ENCODE measurements at regions not wholly inside any gene's neighbourhood (a gene's known extent, or its start where the extent isn't known, plus 50 kb on each side); places are given as distances from the start of the nearest gene placed in this dataset.
A peak's percentile ranks its signal among the peaks of the same experiment; 100 is the strongest.

DNA sequence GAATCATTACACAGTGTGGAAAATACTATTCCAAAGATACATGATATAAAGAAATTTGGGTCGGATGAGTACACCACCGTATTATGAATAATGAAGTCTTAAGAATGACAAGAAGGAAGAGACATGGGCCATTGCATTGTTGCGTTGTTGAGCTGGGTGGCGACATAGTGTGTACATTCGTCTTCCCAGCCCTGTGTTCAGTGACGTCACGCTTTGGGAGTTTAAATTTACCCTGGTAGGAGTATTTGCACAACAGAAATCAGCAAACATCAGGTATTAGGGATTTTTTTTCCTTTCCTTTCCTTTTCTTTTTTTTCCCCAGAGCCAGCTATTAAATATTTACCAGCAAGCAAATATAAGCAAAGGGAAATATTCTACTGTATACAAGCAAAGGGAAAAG is 347.2 kb upstream of the NETO1 start:
- no peak overlapping the region for H3K4me3 Mint-ChIP-seq (ENCODE audit: unreplicated experiment)
- TF ChIP-seq, protein P1, sequence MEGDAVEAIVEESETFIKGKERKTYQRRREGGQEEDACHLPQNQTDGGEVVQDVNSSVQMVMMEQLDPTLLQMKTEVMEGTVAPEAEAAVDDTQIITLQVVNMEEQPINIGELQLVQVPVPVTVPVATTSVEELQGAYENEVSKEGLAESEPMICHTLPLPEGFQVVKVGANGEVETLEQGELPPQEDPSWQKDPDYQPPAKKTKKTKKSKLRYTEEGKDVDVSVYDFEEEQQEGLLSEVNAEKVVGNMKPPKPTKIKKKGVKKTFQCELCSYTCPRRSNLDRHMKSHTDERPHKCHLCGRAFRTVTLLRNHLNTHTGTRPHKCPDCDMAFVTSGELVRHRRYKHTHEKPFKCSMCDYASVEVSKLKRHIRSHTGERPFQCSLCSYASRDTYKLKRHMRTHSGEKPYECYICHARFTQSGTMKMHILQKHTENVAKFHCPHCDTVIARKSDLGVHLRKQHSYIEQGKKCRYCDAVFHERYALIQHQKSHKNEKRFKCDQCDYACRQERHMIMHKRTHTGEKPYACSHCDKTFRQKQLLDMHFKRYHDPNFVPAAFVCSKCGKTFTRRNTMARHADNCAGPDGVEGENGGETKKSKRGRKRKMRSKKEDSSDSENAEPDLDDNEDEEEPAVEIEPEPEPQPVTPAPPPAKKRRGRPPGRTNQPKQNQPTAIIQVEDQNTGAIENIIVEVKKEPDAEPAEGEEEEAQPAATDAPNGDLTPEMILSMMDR (IDR thresholded peaks at IDR 0.05; ENCODE audit: unreplicated experiment) = no peak
- ChIA-PET CTCF (no interaction called here), POLR2A (no interaction called here)
- H3K9me3 Mint-ChIP-seq (ENCODE audit: unreplicated experiment) = peaks cover 35% of the 10 kb centered on the region
- no TSS peak for BruUV-seq (replicated peaks)
- H3K27ac Mint-ChIP-seq (ENCODE audit: low read depth, unreplicated experiment) = no peak overlapping the region
- H3K36me3 Mint-ChIP-seq (ENCODE audit: insufficient read depth, unreplicated experiment) = peaks cover 7% of the 10 kb centered on the region
- no peaks in the 10 kb centered on the region for H3K27me3 Mint-ChIP-seq (ENCODE audit: insufficient read depth, unreplicated experiment)
- intact Hi-C loops (cut with micrococcal nuclease) = no loop called here
- H3K4me1 Mint-ChIP-seq (ENCODE audit: insufficient read depth, unreplicated experiment) = no peaks in the 10 kb centered on the region
- no peak for DNase-seq (ENCODE audit: unreplicated experiment)

DNA sequence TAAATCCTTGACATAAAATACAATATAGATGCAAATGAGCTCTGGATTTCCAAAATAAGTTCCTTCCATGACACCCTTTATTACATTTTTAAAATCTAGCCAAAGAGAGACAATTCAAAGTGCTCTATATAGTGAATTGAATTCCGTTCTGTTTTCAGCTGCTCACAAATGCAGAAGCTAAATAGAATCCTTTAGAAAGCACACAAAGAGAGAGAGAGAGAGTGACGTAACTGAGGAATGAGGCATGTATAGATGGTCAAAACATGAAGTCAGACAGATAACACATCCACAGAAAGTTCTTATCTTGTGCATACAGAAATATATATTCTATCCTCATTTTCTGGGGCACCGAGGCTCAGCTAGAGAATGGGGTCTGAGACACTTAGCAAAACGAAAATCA is 344.7 kb upstream of the NETO1 start:
- H3K9me3 Mint-ChIP-seq (ENCODE audit: unreplicated experiment) = peaks cover 31% of the 10 kb centered on the region
- intact Hi-C loops (cut with micrococcal nuclease) = no loop called here
- no peaks in the 10 kb centered on the region for H3K27me3 Mint-ChIP-seq (ENCODE audit: insufficient read depth, unreplicated experiment)
- CTCF ChIA-PET = interaction anchor here (0.7 kb wide), 2 partner anchors 420 to 636 kb away, joined by 3 read pairs; no protein-coding TSS in a partner anchor
- no peak for DNase-seq (ENCODE audit: unreplicated experiment)
- peaks cover 7% of the 10 kb centered on the region for H3K36me3 Mint-ChIP-seq (ENCODE audit: insufficient read depth, unreplicated experiment)
- no TSS peak for BruUV-seq (replicated peaks)
- POLR2A ChIA-PET = no interaction called here
- no peak overlapping the region for H3K4me3 Mint-ChIP-seq (ENCODE audit: unreplicated experiment)
- TF ChIP-seq, protein P1 (IDR thresholded peaks at IDR 0.05; ENCODE audit: unreplicated experiment) = no peak
- H3K27ac Mint-ChIP-seq (ENCODE audit: low read depth, unreplicated experiment) = no peak overlapping the region
- H3K4me1 Mint-ChIP-seq (ENCODE audit: insufficient read depth, unreplicated experiment) = no peaks in the 10 kb centered on the region

DNA sequence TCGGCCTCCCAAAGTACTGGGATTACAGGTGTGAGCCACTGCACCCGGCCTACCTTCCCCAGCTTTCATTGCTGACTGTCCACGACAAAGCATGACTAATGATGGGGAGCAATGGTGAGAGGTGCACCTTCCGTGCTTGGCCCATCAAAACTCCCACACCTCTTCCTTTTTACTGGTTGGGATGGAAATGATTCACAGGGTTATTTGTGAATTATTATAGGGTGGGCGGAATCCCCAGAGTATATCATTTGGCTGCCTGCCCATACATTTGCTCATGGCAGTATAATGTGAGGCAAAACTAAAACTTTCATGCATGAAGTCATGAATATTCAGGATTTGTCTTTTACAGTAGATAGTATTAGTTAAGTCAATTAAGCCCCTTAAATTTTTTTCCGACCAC is 334.2 kb upstream of the NETO1 start:
- TF ChIP-seq, protein P1 (IDR thresholded peaks at IDR 0.05; ENCODE audit: unreplicated experiment) = no peak
- POLR2A ChIA-PET = no interaction called here
- no peak overlapping the region for H3K27ac Mint-ChIP-seq (ENCODE audit: low read depth, unreplicated experiment)
- no peak overlapping the region for H3K4me3 Mint-ChIP-seq (ENCODE audit: unreplicated experiment)
- CTCF ChIA-PET = interaction anchor here (0.6 kb wide), 1 partner anchor 501 kb away, joined by 3 read pairs; no protein-coding TSS in a partner anchor
- H3K36me3 Mint-ChIP-seq (ENCODE audit: insufficient read depth, unreplicated experiment) = no peaks in the 10 kb centered on the region
- H3K9me3 Mint-ChIP-seq (ENCODE audit: unreplicated experiment) = no peaks in the 10 kb centered on the region
- intact Hi-C loops (cut with micrococcal nuclease) = no loop called here
- no peaks in the 10 kb centered on the region for H3K27me3 Mint-ChIP-seq (ENCODE audit: insufficient read depth, unreplicated experiment)
- peak; percentile 39 for DNase-seq (ENCODE audit: unreplicated experiment)
- no TSS peak for BruUV-seq (replicated peaks)
- no peaks in the 10 kb centered on the region for H3K4me1 Mint-ChIP-seq (ENCODE audit: insufficient read depth, unreplicated experiment)

DNA sequence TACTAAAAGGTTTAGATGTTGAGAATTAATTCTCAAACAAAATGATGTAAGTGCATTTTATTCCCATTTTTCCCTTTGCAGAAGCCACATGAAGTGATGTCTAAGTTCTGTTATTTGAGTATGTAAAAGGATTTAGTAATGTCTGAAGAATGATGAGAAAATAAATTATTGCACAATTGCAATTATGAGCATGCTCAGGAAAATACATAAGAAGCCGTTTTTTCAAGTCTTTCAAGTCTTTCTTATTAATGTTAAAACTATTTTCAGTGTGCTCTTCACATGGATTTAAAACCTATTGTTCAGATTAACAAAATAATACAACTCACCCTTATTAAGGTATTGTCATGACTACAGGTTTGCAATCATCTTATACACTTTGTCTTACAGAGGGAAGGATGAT is 331.4 kb upstream of the NETO1 start:
- BruUV-seq (replicated peaks) = no TSS peak
- Mint-ChIP-seq H3K4me3 (ENCODE audit: unreplicated experiment) (no peak overlapping the region), H3K27ac (ENCODE audit: low read depth, unreplicated experiment) (no peak overlapping the region), H3K27me3 (ENCODE audit: insufficient read depth, unreplicated experiment) (no peaks in the 10 kb centered on the region), H3K9me3 (ENCODE audit: unreplicated experiment) (no peaks in the 10 kb centered on the region), H3K36me3 (ENCODE audit: insufficient read depth, unreplicated experiment) (no peaks in the 10 kb centered on the region), H3K4me1 (ENCODE audit: insufficient read depth, unreplicated experiment) (no peaks in the 10 kb centered on the region)
- ChIA-PET CTCF (no interaction called here), POLR2A (no interaction called here)
- intact Hi-C loops (cut with micrococcal nuclease) = no loop called here
- peak; percentile 11 for DNase-seq (ENCODE audit: unreplicated experiment)
- TF ChIP-seq, protein P1 (IDR thresholded peaks at IDR 0.05; ENCODE audit: unreplicated experiment) = no peak

Measured in MCF 10A (cell line).